ENCODE measurements at regions not wholly inside any gene's neighbourhood (a gene's known extent, or its start where the extent isn't known, plus 50 kb on each side); places are given as distances from the start of the nearest gene placed in this dataset.

GRCh38 chr5:114581136-114581535 is 219.3 kb downstream of the KCNN2 start:
- Mint-ChIP-seq H3K4me1 (no peaks in the 10 kb centered on the region), H3K27ac (no peak overlapping the region), H3K36me3 (ENCODE audit: low read depth) (no peaks in the 10 kb centered on the region), H3K4me3 (no peak overlapping the region), H3K9me3 (peaks cover 11% of the 10 kb centered on the region), H3K27me3 (no peaks in the 10 kb centered on the region)
- ATAC-seq (replicated peaks), result no peak

- H3K27ac Mint-ChIP-seq, result no peak overlapping the region
- no peaks in the 10 kb centered on the region for H3K27me3 Mint-ChIP-seq
- H3K9me3 Mint-ChIP-seq, result peaks cover 7% of the 10 kb centered on the region
- no peaks in the 10 kb centered on the region for H3K36me3 Mint-ChIP-seq (ENCODE audit: low read depth)
- ATAC-seq (replicated peaks), result no peak
- H3K4me1 Mint-ChIP-seq, result no peaks in the 10 kb centered on the region
- H3K4me3 Mint-ChIP-seq, result no peak overlapping the region
These were observed 204.0 kb downstream of the KCNN2 start for GRCh38 chr5:114565871-114566270.

- no peak overlapping the region for H3K4me3 Mint-ChIP-seq
- no peak for ATAC-seq (replicated peaks)
- H3K4me1 Mint-ChIP-seq, result no peaks in the 10 kb centered on the region
- no peaks in the 10 kb centered on the region for H3K27me3 Mint-ChIP-seq
- peaks cover 7% of the 10 kb centered on the region for H3K9me3 Mint-ChIP-seq
- H3K36me3 Mint-ChIP-seq (ENCODE audit: low read depth), result no peaks in the 10 kb centered on the region
- H3K27ac Mint-ChIP-seq, result no peak overlapping the region
These were observed 203.3 kb downstream of the KCNN2 start for GRCh38 chr5:114565139-114565538.

- peaks cover 3% of the 10 kb centered on the region for H3K9me3 Mint-ChIP-seq
- H3K4me3 Mint-ChIP-seq, result no peak overlapping the region
- H3K36me3 Mint-ChIP-seq (ENCODE audit: low read depth), result no peaks in the 10 kb centered on the region
- no peak overlapping the region for H3K27ac Mint-ChIP-seq
- no peaks in the 10 kb centered on the region for H3K4me1 Mint-ChIP-seq
- no peaks in the 10 kb centered on the region for H3K27me3 Mint-ChIP-seq
- ATAC-seq (replicated peaks), result no peak
These were observed 199.5 kb downstream of the KCNN2 start for GRCh38 chr5:114561415-114561814.

Data from activated T-helper 17 cell treated with anti-CD3 and anti-CD28 coated beads, Interleukin-2, amount 50 U/mL, for 72 hours (primary cell).